ENCODE measurements at regions not wholly inside any gene's neighbourhood (a gene's known extent, or its start where the extent isn't known, plus 50 kb on each side); places are given as distances from the start of the nearest gene placed in this dataset.

DNA sequence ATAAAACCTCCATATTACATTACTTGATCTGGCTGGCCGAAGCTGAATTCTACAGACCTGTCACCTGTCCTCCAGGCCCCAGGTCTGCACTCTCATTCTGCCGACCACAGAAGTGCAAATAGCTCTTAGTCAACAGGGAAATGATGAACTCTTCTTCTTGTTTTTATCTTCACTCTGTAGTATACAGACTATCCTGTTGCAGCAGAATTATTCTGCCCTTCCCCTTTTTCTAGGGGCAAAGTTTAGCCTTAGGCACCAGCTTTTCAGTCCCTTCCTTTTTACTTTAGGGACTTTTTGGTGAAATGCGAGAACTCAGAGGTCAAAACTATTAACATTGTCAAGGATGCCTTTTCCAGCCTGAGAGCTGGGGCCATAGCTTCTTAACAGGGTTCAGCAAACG is 229.6 kb upstream of the EGLN3 start:
- Histone ChIP-seq H3K4me2 (peak overlapping the region in 3 of 11 experiments; percentile 45 to 68 (median 65); a peak in 6 of 22 replicates), H3K9ac (no peak overlapping the region), H3K4me3 (no peak overlapping the region), H3K36me3 (no peaks in the 10 kb centered on the region), H4K20me1 (no peaks in the 10 kb centered on the region), H3K9me3 (replicated peaks in 1 of 11) (no peaks in the 10 kb centered on the region; a peak in 1 of 22 replicates), H3K27ac (no peak overlapping the region), H3K4me1 (peaks cover 6 to 27% (median 13%) of the 10 kb centered on the region in 10 experiments; a peak in 18 of 20 replicates), H3K27me3 (peaks cover 0 to 5% (median 0%) of the 10 kb centered on the region in 11 experiments; a peak in 2 of 22 replicates)
- TF ChIP-seq Cebpa-rat (IDR thresholded peaks at IDR 0.05), result no peak

DNA sequence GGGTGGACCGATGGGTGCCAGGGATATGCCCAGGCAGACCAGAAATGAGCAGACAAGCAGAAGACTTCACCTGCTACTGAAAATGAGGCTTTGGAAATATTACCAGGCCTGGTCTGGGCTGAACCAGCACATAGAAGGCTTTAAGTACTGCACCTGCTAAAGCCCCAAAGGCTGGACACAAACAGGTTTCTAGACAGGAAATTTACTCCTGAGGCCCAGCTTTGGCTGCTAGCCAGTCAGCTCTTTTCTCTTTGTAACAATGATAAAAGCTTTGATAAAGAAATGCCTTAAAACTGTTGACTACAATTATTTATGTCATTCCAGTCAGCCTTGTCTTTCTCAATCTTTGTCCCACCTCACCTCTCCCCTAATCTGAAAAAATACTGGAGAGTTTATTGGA is 228.9 kb upstream of the EGLN3 start:
- H3K27ac ChIP-seq, result no peak overlapping the region
- peaks cover 8 to 32% (median 15%) of the 10 kb centered on the region in 10 experiments; a peak in 18 of 20 replicates for H3K4me1 ChIP-seq
- no peaks in the 10 kb centered on the region; a peak in 1 of 22 replicates for H3K9me3 ChIP-seq (replicated peaks in 1 of 11)
- H3K27me3 ChIP-seq, result peaks cover 0 to 5% (median 0%) of the 10 kb centered on the region in 11 experiments; a peak in 2 of 22 replicates
- TF ChIP-seq Cebpa-rat (IDR thresholded peaks at IDR 0.05), result no peak
- no peaks in the 10 kb centered on the region for H4K20me1 ChIP-seq
- no peak overlapping the region for H3K4me3 ChIP-seq
- no peaks in the 10 kb centered on the region for H3K36me3 ChIP-seq
- H3K4me2 ChIP-seq, result peak overlapping the region in 1 of 11 experiments; percentile 65; a peak in 1 of 22 replicates
- no peak overlapping the region for H3K9ac ChIP-seq

DNA sequence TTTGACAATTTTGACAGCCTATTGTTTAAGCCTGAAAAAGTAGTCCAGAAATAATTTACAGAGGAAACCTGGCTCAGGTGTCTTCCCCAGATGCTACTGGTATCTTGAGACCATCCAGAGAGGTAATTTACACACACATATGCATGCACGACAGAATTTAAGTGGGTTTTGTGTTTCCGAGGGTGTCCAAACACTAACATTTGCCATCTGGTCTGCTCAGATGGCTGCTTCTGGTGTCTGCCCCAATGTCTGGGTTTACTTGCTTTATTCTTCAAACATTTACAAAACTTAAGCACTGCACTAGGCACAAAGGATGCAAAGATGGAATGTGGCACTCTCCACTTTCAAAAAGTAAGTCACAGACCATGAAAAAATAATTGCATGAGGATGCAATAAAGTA is 226.6 kb upstream of the EGLN3 start:
- no peaks in the 10 kb centered on the region for H3K36me3 ChIP-seq
- H3K9ac ChIP-seq, result no peak overlapping the region
- peaks cover 0 to 17% (median 0%) of the 10 kb centered on the region in 11 experiments; a peak in 3 of 22 replicates for H3K27me3 ChIP-seq
- TF ChIP-seq Cebpa-rat (IDR thresholded peaks at IDR 0.05), result no peak
- no peak overlapping the region for H3K4me2 ChIP-seq
- H3K27ac ChIP-seq, result no peak overlapping the region
- no peak overlapping the region for H3K4me3 ChIP-seq
- peaks cover 8 to 32% (median 15%) of the 10 kb centered on the region in 10 experiments; a peak in 18 of 20 replicates for H3K4me1 ChIP-seq
- H3K9me3 ChIP-seq (replicated peaks in 1 of 11), result no peaks in the 10 kb centered on the region
- no peaks in the 10 kb centered on the region for H4K20me1 ChIP-seq

DNA sequence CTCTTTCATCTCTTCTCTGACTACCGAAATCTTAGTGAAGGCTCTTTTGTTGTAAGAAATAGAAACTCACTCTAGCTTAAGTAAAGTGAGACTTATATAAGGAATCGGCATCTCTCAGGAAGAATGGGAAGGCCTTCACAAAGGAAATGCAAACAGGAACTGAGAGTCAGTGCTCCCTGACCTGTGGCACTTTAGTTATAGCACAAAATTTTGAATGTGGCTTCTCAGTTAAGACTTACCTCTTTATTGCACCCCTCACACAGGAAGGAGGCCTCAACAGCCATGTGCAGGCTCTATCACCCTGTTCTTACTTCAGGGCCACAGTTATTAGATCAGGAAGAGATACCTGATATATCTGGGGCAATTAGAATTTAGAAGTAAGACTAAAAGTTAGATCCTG is 224.7 kb upstream of the EGLN3 start:
- Histone ChIP-seq H3K9me3 (replicated peaks in 1 of 11) (no peaks in the 10 kb centered on the region), H3K4me3 (no peak overlapping the region), H3K36me3 (no peaks in the 10 kb centered on the region), H3K27me3 (peaks cover 0 to 18% (median 0%) of the 10 kb centered on the region in 11 experiments; a peak in 3 of 22 replicates), H3K27ac (no peak overlapping the region), H3K4me1 (peaks cover 8 to 20% (median 9%) of the 10 kb centered on the region in 10 experiments; a peak in 18 of 20 replicates), H3K9ac (no peak overlapping the region), H3K4me2 (peak overlapping the region; percentile 22 to 65 (median 36); a peak in 20 of 22 replicates), H4K20me1 (no peaks in the 10 kb centered on the region)
- TF ChIP-seq Cebpa-rat (IDR thresholded peaks at IDR 0.05), result no peak

DNA sequence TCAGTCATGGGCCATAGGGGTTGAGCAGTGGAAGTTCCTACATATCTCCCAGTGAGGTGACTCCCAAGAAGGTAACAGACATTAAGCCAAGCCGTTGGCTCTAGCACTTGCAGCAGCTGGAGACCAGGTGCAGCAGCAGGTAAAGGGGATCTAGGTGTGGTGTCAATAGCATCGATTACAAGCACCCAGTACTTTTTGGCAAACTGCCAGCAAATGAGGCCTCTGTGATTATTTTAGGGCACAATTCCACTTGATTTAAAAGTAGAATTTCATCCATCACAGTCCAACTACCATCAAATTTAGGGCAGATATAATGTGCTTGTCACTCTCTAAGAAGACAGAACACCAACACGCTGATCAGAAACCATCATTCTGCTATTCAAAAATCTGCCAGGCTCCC is 224.1 kb upstream of the EGLN3 start:
- Histone ChIP-seq H3K36me3 (no peaks in the 10 kb centered on the region), H3K27ac (no peak overlapping the region), H3K4me3 (no peak overlapping the region), H3K27me3 (peaks cover 0 to 18% (median 0%) of the 10 kb centered on the region in 11 experiments; a peak in 3 of 22 replicates), H4K20me1 (no peaks in the 10 kb centered on the region), H3K9ac (no peak overlapping the region), H3K4me1 (peaks cover 8 to 14% (median 9%) of the 10 kb centered on the region in 10 experiments; a peak in 18 of 20 replicates), H3K9me3 (replicated peaks in 1 of 11) (no peaks in the 10 kb centered on the region), H3K4me2 (peak overlapping the region in 3 of 11 experiments; percentile 27 to 65 (median 32); a peak in 4 of 22 replicates)
- no peak for TF ChIP-seq Cebpa-rat (IDR thresholded peaks at IDR 0.05)

DNA sequence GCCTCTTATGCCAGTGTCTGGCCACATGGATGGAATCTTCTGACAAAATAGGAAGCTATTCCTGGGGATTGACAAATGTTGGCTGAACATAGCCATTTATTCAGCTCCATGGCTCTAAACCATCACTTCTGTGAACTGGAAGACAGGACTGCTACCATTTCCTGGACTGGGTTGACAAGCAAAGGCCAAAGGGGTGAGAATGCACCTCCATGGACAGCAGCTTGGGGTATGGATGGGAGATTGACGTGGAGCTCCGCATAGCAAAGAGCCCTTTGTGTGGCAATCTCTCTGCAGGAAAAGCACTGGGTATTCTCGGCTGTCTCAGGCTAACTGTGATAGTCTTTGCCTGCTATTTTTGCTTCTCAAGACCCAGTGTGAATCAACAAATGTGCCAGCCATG is 223.0 kb upstream of the EGLN3 start:
- H3K4me2 ChIP-seq, result no peak overlapping the region
- peaks cover 8 to 13% (median 9%) of the 10 kb centered on the region in 10 experiments; a peak in 18 of 20 replicates for H3K4me1 ChIP-seq
- H4K20me1 ChIP-seq, result no peaks in the 10 kb centered on the region
- no peak for TF ChIP-seq Cebpa-rat (IDR thresholded peaks at IDR 0.05)
- no peak overlapping the region for H3K4me3 ChIP-seq
- H3K27ac ChIP-seq, result no peak overlapping the region
- peaks cover 0 to 18% (median 0%) of the 10 kb centered on the region in 11 experiments; a peak in 3 of 22 replicates for H3K27me3 ChIP-seq
- no peak overlapping the region for H3K9ac ChIP-seq
- no peaks in the 10 kb centered on the region for H3K36me3 ChIP-seq
- no peaks in the 10 kb centered on the region for H3K9me3 ChIP-seq (replicated peaks in 1 of 11)

DNA sequence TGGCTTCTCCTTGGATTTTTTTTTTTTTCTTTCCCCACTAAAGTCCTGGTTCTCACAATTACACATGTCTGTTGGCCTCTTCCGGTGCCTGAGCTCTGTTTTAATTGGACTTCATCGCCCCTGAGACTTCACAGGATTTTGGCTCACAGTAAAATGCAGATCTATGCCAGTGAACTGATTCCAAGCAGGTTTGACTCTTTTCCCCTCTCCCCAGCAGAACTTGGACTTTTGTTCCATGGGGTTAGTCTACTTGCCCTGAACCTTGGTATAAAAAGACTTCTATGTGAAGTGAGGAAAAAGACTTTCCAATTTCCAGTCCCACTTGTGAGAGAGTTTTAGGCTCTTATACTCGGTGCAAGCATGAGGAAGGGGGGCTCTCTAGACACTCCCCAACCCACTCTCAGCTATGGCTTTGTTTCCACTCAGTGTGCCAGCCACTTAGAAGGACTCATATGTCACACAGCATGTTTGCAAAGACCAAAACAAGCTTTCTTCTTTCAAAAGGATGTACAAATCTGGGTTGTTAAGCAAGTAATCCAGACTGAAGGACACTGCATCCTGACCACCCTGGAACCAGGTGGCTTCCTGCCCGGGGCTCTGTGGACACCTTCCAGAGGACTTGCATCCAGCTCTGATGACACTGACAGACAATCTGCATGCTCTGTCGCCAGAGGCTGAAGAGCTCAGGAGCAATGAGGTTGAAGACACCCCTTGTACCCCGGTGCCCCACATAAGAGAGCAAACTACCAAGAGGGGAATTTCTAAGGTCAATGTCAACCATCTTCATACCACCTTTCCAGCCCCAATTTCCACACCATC is 221.9 kb upstream of the EGLN3 start:
- Histone ChIP-seq H3K9me3 (replicated peaks in 1 of 11) (no peaks in the 10 kb centered on the region), H3K27ac (no peak overlapping the region), H3K27me3 (peaks cover 0 to 25% (median 0%) of the 10 kb centered on the region in 11 experiments; a peak in 3 of 22 replicates), H3K4me3 (no peak overlapping the region), H3K9ac (no peak overlapping the region), H4K20me1 (0 out of 22 replicates have a peak, but pooled peaks cover 0 to 3% (median 0%) of the 10 kb centered on the region in 11 experiments), H3K4me2 (no peak overlapping the region), H3K4me1 (peaks cover 8 to 13% (median 9%) of the 10 kb centered on the region in 10 experiments; a peak in 18 of 20 replicates), H3K36me3 (no peaks in the 10 kb centered on the region)
- no peak for TF ChIP-seq Cebpa-rat (IDR thresholded peaks at IDR 0.05)

DNA sequence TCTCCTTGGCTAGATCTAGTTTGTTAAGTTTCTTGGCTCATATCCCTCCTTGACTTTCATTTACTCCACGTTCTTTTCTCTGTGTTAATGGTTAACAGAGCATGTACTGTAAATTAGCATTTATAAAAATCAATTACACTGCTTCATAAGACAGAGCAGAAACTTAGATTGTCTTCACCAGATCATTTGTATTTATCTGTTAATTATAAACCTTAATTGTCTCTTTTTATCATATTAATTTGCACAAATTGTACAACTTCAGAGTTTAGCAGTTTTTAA is 221.2 kb upstream of the EGLN3 start:
- 0 out of 22 replicates have a peak, but pooled peaks cover 0 to 3% (median 0%) of the 10 kb centered on the region in 11 experiments for H4K20me1 ChIP-seq
- H3K27ac ChIP-seq, result no peak overlapping the region
- no peak overlapping the region for H3K9ac ChIP-seq
- no peaks in the 10 kb centered on the region for H3K36me3 ChIP-seq
- H3K4me2 ChIP-seq, result no peak overlapping the region
- peaks cover 0 to 31% (median 0%) of the 10 kb centered on the region in 11 experiments; a peak in 3 of 22 replicates for H3K27me3 ChIP-seq
- TF ChIP-seq Cebpa-rat (IDR thresholded peaks at IDR 0.05), result no peak
- peaks cover 8 to 13% (median 9%) of the 10 kb centered on the region in 10 experiments; a peak in 18 of 20 replicates for H3K4me1 ChIP-seq
- H3K9me3 ChIP-seq (replicated peaks in 1 of 11), result no peaks in the 10 kb centered on the region
- H3K4me3 ChIP-seq, result no peak overlapping the region

DNA sequence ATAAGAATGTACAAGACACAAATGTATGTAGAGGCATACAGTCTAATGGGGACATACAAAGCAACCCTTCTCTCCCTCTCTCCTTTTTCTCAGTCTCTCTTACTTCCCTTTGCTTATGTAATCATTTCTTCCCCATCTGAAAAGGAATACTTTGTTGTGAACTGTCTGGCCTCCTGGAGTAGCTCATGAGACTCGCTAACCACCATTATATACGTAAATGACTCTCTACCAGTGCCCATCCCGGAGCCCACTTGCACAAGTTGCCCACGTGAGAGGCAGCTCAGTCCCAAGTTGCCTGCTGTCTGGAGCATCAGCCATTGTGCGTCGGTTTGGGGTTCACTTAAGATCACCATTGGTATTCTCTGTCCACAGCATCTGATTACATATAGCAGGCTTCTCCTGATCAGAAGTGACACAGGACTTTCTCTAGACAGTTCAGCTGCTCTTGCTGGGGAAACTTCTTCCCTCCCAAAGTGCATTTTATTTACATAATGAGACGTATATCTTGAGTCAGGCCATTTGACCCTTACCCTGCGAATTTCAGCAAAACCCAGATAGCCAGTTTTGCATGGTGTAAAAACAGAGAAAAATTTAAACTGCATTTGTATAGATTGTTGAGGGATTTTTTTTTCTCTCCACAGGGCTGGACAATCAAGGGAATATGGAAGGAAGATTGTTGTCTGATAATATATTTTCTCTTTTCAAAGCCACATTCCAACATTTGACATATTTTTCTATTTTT is 220.7 kb upstream of the EGLN3 start:
- 0 out of 22 replicates have a peak, but pooled peaks cover 0 to 3% (median 0%) of the 10 kb centered on the region in 11 experiments for H4K20me1 ChIP-seq
- peaks cover 0 to 36% (median 0%) of the 10 kb centered on the region in 11 experiments; a peak in 3 of 22 replicates for H3K27me3 ChIP-seq
- TF ChIP-seq Cebpa-rat (IDR thresholded peaks at IDR 0.05), result no peak
- peaks cover 8 to 13% (median 9%) of the 10 kb centered on the region in 10 experiments; a peak in 18 of 20 replicates for H3K4me1 ChIP-seq
- H3K4me3 ChIP-seq, result no peak overlapping the region
- H3K4me2 ChIP-seq, result no peak overlapping the region
- H3K27ac ChIP-seq, result no peak overlapping the region
- H3K9me3 ChIP-seq (replicated peaks in 1 of 11), result no peaks in the 10 kb centered on the region
- no peak overlapping the region for H3K9ac ChIP-seq
- H3K36me3 ChIP-seq, result no peaks in the 10 kb centered on the region

Measured in BLaER1 treated with 17β-estradiol and CSF1 and Interleukin-3, amounts not matched to agents 10 nM and 100 nM (cell line).